Stimulated activated CD4-positive, alpha-beta T cell treated with anti-CD3 and anti-CD28 coated beads, Interleukin-12 subunit alpha, Interleukin-12 subunit beta, amount 100 ng/mL, for 4 hours (primary cell): ENCODE measurements at regions not wholly inside any gene's neighbourhood (a gene's known extent, or its start where the extent isn't known, plus 50 kb on each side); places are given as distances from the start of the nearest gene placed in this dataset.

Source experiments
- DNase-seq: peaks from one replicate; pipeline ENCODE4 v3.0.0-alpha.2; 2020

DNA sequence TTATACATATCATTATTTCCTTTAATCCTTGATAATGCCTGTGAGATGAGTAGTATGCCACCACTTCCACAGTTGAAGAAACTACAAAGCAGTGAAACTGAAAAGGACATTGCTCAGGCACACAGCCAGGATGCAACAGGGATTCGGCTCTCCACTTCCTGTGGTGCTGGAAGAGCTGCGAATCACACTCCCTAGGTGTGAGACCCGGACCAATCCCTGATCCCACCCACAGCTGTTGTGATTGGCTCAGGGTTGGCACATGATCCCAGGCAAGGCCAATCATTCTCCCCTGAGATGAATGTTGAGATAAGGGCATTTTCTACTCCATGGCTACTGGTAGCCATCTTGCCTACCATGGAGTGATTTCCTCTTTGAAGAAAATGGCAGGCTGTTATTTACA is 218.2 kb downstream of the TMEM114 start:
- DNase-seq, result no peak

GRCh38 chr16:8370374-8371270 is 219.7 kb downstream of the TMEM114 start:
- DNase-seq, result no peak

DNA sequence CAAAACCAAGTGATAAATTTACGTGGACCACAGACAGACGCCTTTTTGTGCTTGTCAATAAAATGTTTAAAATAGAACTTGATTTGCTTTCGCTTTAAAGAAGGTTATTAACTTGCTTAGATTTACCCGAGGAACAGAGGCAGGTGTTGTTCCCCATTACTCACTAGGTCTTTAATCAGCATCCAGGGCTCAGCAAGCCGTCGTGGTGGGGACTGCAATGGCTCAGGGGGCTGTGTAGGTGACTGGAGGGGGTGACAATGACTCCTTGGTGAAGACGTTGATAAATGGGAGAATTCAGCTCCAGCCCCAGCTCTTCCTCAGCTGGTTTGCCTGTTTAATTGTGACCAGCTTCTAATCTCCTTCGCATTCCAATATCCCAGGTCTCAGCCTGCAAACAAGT is 231.4 kb downstream of the TMEM114 start:
- no peak for DNase-seq

GRCh38 chr16:8355675-8356074 is 234.6 kb downstream of the TMEM114 start:
- no peak for DNase-seq

- no peak for DNase-seq
Measured at GRCh38 chr16:8346294-8346693, 244.0 kb downstream of the TMEM114 start.

- no peak for DNase-seq
Measured at GRCh38 chr16:8342276-8342675, 248.0 kb downstream of the TMEM114 start.

GRCh38 chr16:8330761-8331160 is 259.6 kb downstream of the TMEM114 start:
- DNase-seq, result no peak

DNA sequence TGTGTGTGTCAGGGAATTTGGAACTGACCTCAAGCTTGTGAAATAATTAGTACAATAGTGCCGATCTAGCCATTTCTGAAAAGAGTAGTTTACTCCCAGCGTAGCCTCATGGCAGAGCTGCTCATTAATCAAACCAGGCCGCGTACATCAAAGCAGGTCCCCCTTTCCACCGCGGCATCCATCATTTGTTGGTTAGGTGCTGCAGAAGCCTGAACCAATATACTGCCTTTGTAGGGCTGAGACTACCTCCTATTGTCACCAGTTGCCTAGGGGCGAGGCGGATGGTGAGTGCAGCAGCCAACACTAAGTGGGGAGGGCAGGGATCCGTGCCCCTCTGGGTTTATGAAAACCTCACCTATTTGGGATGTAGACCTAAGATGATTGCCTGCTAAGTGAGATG is 264.1 kb downstream of the TMEM114 start:
- no peak for DNase-seq

DNA sequence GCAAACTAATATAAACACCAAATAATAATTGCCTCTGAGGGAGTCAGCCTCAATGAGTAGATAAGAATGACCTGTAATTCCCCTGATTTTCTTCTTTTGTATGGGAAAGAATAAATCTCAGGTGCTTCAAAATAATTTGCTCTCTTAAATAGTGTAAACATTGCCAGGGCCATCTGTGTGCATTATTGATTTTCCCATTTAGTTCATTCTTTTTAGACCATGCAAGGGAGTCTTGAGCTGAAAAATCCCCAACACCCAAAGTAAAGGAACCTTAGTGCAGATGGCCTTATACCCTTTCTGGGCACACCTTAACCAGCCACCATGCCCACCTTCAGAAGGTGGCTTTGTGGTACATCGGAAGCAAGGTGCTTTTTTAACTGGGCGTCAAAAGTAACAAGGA is 267.2 kb downstream of the TMEM114 start:
- no peak for DNase-seq

GRCh38 chr16:8320131-8320530 is 270.2 kb downstream of the TMEM114 start:
- no peak for DNase-seq

GRCh38 chr16:8310816-8311215 is 279.5 kb downstream of the TMEM114 start:
- no peak for DNase-seq

- no peak for DNase-seq
Measured at GRCh38 chr16:8310323-8310722, 280.0 kb downstream of the TMEM114 start.

- no peak for DNase-seq
Measured at GRCh38 chr16:8305201-8305600, 285.1 kb downstream of the TMEM114 start.

- no peak for DNase-seq
Measured at GRCh38 chr16:8299635-8300034, 290.7 kb downstream of the TMEM114 start.

DNA sequence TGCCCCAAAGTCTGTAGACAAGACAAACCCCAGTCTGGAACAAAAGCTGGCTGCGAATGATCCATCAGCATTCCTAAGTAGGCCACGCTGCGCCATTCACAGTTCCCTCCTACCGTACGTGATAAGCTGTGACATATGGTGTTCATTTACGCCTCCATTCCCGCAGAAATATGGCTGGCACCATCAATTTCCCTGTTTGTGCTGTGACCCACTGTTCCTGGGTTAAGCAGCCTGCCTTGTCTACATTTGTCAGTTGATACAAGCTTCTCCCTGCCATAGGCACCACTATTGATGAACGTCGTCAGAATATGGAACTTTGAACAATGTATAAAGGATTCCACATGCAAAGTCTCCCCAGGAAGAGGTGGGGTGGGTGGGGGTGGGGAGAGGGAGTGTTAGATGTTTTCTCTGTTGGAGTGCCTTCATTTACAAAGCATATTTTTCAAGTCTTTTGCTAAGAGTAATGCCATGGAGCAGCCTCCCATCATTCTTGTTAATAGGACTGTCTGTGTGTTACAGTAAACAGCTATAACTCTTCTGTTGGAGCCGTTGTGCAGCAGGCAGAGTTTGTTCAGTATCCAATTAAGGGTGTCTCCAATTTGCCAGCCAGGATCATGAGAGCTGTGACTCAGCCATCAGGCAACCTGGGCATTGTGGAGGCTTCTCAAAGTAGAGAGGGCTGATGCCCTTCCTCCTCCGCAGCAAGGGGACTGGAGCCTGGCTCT is 294.6 kb downstream of the TMEM114 start:
- no peak for DNase-seq

- DNase-seq, result no peak
Measured at GRCh38 chr16:8293413-8293812, 296.9 kb downstream of the TMEM114 start.

DNA sequence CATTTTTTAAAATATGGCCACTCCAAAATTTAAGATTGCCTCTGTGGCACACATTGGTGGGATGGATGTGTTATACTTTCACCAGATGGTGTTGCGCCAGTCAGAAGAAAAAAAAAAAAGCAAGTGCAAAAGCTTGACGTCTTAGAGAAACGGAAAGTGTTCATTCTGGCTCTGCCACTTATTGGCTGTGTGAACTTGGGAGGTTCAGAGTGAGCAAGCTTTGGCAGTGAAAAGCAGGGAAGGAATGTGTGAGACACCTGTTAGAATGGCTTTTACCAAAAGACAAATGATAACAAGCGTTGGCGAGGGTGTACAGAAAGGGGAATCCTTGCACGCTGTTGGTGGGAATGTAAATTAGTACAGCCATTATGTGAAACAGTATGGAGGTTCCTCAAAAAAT is 298.0 kb downstream of the TMEM114 start:
- DNase-seq, result no peak

GRCh38 chr16:8286348-8286747 is 304.0 kb downstream of the TMEM114 start:
- no peak for DNase-seq

DNA sequence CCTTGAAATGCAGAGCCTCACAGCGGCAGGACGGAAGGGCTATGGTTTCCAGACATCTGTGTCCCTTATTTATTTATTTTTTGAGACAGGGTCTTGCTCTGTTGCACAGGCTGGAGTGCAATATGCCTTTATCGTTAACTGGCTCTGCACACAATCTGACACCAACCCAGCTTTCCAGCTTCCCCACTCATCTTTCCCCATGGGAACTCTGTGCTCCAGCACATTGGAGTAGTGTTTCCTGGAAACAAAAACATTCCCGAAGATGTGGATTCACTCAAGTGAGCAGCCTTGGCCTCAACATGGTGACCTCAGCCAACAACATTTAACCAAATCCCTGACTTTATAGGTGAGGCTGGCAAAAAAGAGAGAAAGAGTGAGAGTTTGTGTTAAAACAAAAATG is 307.1 kb downstream of the TMEM114 start:
- no peak for DNase-seq

GRCh38 chr16:8278031-8278580 is 312.2 kb downstream of the TMEM114 start:
- no peak for DNase-seq

GRCh38 chr16:8271344-8271743 is 319.0 kb downstream of the TMEM114 start:
- no peak for DNase-seq

- no peak for DNase-seq
Measured at GRCh38 chr16:8262299-8262698, 328.0 kb downstream of the TMEM114 start.

DNA sequence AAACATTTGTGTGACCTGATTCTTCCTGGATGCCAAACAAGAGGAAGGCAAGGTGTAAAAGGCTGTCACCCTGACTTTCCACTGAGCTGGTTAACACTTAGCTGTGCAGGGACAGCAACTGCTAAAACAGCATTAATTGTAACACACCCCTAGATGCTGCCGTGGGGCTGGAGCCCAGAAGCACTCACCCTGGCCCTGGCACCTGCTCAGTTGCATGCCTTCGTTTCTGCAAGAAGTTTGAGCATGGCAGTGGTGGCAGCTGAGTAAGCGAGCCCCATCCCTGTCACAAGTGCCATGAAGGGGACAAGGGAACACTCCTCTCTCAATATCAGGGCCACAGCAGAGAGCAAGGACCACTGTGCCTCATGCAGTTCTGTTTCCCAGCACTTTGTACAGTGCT is 330.2 kb downstream of the TMEM114 start:
- no peak for DNase-seq

DNA sequence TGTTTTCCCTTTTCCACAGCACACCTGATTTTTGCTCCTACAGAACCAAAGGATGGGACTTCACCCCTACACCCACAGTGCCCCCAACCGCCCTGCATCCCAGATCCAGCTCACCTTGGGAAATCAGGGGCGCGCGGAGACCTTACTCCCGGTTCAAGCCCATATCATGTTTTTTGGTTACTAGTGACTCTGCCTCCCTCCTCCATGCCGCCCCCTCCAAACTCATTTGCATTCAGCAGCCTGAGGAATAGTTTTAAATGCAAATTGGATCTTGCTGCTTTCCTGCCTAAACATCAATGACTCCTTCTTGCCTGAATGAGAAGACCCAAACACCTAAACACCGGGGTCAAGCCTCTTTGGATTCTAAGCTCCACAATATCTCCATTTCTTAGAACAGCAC is 331.8 kb downstream of the TMEM114 start:
- DNase-seq, result no peak
